ENCODE measurements at regions not wholly inside any gene's neighbourhood (a gene's known extent, or its start where the extent isn't known, plus 50 kb on each side); places are given as distances from the start of the nearest gene placed in this dataset.

DNA sequence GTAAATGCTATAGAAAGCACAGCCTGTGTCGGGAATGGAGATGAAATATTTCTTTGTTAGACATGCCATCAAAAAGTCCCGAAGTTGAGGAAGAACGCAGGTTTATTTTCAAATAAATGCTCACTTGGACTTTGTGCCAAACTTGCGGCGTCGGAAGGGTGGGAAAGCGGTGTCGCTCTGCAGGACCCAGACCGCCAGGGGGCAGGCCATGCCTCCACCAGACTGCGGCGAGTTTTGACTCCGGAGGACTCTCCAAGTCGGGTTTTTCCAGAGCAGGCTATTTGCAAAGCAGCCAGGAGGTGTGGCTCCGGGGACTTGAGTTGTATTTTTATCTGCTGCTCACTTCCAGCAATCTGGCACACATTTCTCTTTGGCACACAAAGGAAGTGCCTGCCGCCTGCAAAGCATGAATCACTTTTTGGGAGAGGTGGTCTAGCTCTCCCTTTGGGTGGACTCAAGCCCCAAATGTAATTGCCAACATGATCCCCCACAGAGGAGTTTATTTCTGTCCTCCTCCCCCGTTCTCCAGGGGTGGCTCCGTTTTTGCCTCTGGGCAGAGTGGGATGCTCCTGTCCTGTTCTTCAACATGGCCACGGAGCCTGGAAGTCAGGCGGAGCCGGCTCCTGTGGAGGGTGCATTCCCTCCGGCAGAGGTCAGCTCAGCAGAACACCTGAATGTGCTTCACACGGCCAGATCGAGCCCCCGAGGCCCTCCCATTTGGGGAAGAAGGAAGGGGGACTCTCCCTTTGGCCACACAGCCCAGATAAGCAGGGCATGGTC is 82.3 kb upstream of the GPR26 start:
- TF ChIP-seq, protein P1, sequence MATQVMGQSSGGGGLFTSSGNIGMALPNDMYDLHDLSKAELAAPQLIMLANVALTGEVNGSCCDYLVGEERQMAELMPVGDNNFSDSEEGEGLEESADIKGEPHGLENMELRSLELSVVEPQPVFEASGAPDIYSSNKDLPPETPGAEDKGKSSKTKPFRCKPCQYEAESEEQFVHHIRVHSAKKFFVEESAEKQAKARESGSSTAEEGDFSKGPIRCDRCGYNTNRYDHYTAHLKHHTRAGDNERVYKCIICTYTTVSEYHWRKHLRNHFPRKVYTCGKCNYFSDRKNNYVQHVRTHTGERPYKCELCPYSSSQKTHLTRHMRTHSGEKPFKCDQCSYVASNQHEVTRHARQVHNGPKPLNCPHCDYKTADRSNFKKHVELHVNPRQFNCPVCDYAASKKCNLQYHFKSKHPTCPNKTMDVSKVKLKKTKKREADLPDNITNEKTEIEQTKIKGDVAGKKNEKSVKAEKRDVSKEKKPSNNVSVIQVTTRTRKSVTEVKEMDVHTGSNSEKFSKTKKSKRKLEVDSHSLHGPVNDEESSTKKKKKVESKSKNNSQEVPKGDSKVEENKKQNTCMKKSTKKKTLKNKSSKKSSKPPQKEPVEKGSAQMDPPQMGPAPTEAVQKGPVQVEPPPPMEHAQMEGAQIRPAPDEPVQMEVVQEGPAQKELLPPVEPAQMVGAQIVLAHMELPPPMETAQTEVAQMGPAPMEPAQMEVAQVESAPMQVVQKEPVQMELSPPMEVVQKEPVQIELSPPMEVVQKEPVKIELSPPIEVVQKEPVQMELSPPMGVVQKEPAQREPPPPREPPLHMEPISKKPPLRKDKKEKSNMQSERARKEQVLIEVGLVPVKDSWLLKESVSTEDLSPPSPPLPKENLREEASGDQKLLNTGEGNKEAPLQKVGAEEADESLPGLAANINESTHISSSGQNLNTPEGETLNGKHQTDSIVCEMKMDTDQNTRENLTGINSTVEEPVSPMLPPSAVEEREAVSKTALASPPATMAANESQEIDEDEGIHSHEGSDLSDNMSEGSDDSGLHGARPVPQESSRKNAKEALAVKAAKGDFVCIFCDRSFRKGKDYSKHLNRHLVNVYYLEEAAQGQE (IDR thresholded peaks at IDR 0.05; ENCODE audit: insufficient replicate concordance, low read depth): no peak
- TF ChIP-seq, protein P2, sequence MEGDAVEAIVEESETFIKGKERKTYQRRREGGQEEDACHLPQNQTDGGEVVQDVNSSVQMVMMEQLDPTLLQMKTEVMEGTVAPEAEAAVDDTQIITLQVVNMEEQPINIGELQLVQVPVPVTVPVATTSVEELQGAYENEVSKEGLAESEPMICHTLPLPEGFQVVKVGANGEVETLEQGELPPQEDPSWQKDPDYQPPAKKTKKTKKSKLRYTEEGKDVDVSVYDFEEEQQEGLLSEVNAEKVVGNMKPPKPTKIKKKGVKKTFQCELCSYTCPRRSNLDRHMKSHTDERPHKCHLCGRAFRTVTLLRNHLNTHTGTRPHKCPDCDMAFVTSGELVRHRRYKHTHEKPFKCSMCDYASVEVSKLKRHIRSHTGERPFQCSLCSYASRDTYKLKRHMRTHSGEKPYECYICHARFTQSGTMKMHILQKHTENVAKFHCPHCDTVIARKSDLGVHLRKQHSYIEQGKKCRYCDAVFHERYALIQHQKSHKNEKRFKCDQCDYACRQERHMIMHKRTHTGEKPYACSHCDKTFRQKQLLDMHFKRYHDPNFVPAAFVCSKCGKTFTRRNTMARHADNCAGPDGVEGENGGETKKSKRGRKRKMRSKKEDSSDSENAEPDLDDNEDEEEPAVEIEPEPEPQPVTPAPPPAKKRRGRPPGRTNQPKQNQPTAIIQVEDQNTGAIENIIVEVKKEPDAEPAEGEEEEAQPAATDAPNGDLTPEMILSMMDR (IDR thresholded peaks at IDR 0.05; ENCODE audit: insufficient read depth, low read length): peak; percentile 42
- TF ChIP-seq GABPA (IDR thresholded peaks at IDR 0.05; ENCODE audit: low read depth) (no peak), POLR2AphosphoS5 (IDR thresholded peaks at IDR 0.05; ENCODE audit: low read depth) (no peak)
